ENCODE measurements at regions not wholly inside any gene's neighbourhood (a gene's known extent, or its start where the extent isn't known, plus 50 kb on each side); places are given as distances from the start of the nearest gene placed in this dataset.

DNA sequence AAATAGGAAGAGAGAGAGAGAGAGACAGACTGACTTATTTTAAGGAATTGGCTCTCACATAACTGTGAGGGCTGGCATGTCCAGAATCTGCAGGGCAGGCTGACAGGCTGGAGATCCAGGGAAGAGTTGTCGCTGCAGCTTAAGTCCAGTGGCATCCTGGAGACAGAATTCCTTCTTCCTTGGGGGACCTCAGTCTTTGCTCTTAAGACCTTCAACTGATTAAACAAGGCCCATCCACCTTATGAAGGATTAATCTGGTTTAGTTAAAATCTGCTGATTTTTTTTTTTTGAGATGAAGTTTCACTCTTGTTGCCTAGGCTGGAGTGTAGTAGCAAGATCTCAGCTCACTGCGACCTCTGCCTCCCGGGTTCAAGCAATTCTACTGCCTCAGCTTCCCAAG, 128.0 kb upstream of the ALDH1A3 start:
- TF ChIP-seq SIN3A (IDR thresholded peaks at IDR 0.05; ENCODE audit: borderline replicate concordance, insufficient read depth, low read length), result no peak
- TF ChIP-seq, protein P1, sequence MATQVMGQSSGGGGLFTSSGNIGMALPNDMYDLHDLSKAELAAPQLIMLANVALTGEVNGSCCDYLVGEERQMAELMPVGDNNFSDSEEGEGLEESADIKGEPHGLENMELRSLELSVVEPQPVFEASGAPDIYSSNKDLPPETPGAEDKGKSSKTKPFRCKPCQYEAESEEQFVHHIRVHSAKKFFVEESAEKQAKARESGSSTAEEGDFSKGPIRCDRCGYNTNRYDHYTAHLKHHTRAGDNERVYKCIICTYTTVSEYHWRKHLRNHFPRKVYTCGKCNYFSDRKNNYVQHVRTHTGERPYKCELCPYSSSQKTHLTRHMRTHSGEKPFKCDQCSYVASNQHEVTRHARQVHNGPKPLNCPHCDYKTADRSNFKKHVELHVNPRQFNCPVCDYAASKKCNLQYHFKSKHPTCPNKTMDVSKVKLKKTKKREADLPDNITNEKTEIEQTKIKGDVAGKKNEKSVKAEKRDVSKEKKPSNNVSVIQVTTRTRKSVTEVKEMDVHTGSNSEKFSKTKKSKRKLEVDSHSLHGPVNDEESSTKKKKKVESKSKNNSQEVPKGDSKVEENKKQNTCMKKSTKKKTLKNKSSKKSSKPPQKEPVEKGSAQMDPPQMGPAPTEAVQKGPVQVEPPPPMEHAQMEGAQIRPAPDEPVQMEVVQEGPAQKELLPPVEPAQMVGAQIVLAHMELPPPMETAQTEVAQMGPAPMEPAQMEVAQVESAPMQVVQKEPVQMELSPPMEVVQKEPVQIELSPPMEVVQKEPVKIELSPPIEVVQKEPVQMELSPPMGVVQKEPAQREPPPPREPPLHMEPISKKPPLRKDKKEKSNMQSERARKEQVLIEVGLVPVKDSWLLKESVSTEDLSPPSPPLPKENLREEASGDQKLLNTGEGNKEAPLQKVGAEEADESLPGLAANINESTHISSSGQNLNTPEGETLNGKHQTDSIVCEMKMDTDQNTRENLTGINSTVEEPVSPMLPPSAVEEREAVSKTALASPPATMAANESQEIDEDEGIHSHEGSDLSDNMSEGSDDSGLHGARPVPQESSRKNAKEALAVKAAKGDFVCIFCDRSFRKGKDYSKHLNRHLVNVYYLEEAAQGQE (IDR thresholded peaks at IDR 0.05; ENCODE audit: insufficient read depth in 1 of 2, low read depth in 2 of 2, low read length in 2 of 2), result no peak

DNA sequence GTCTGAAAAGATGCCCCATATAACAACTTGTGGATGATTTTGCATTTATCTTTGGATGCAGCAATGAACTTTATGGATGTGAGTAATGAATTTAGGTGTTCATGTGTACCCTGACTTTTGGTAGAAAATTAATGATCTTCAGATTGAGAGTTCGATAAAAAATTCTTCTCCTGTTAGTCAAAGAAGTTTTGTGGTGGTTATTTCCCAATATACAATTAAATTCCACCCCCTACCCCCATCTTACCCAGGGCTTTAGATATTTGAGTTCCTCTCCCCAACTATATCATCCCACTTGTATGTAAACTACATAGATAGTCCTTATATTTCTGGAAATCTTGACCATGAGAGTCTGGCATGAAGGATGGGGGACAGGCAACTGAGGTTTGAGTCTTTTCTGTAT, 126.1 kb upstream of the ALDH1A3 start:
- no peak for TF ChIP-seq TAF1 (IDR thresholded peaks at IDR 0.05; ENCODE audit: borderline replicate concordance, insufficient read depth, low read length)
- no peak for TF ChIP-seq SIN3A (IDR thresholded peaks at IDR 0.05; ENCODE audit: borderline replicate concordance, insufficient read depth, low read length)
- TF ChIP-seq FOXP2 (optimal IDR thresholded peaks at IDR 0.05; ENCODE audit: borderline replicate concordance, extremely low read depth, extremely low read length, insufficient read depth), result no peak
- no peak for TF ChIP-seq POLR2AphosphoS5 (IDR thresholded peaks at IDR 0.05; ENCODE audit: low read depth, low read length)
- TF ChIP-seq, protein P1 (IDR thresholded peaks at IDR 0.05; ENCODE audit: insufficient read depth in 1 of 2, low read depth in 2 of 2, low read length in 2 of 2), result no peak

DNA sequence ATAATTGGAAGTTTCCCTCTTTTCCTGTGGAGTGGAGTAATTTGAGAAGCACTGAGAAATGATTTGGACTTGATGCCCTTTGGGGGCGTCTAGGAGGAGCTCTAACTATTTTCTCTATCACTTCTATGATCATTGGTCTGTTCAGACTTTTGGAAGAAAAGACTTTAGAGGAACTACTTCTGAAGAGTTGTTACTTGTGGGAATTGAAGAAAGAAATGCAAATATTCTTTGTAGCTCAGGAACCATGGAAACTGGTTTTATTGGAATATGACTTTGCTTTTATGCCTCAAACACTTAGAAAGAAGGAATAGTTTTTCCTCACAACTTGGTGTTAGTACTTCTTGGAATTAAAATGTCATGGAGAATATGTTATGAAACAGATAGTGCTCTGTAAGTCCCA, 122.0 kb upstream of the ALDH1A3 start:
- TF ChIP-seq POLR2AphosphoS5 (IDR thresholded peaks at IDR 0.05; ENCODE audit: low read depth, low read length) (no peak), FOXP2 (optimal IDR thresholded peaks at IDR 0.05; ENCODE audit: borderline replicate concordance, extremely low read depth, extremely low read length, insufficient read depth) (no peak), TAF1 (IDR thresholded peaks at IDR 0.05; ENCODE audit: borderline replicate concordance, insufficient read depth, low read length) (no peak), SIN3A (IDR thresholded peaks at IDR 0.05; ENCODE audit: borderline replicate concordance, insufficient read depth, low read length) (no peak)
- TF ChIP-seq, protein P1 (IDR thresholded peaks at IDR 0.05; ENCODE audit: insufficient read depth in 1 of 2, low read depth in 2 of 2, low read length in 2 of 2), result no peak

DNA sequence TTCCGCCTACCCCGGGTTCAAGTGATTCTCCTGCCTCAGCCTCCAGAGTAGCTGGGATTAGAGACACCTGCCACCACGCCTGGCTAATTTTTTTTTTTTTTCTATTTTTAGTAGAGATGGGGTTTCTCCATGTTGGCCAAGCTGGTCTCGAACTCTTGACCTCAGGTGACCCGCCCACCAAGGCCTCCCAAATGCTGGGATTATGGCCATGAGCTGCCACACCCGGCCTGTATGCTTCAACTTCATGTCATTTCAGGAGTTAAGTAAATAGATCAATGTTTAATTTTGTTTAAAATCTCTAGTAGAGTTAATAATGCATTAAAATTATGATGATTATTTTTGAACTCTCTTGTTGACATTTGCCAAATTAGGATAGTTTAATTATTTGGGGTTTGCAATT, 121.1 kb upstream of the ALDH1A3 start:
- TF ChIP-seq POLR2AphosphoS5 (IDR thresholded peaks at IDR 0.05; ENCODE audit: low read depth, low read length), result no peak
- TF ChIP-seq, protein P1 (IDR thresholded peaks at IDR 0.05; ENCODE audit: insufficient read depth in 1 of 2, low read depth in 2 of 2, low read length in 2 of 2), result no peak
- TF ChIP-seq TAF1 (IDR thresholded peaks at IDR 0.05; ENCODE audit: borderline replicate concordance, insufficient read depth, low read length), result no peak
- no peak for TF ChIP-seq SIN3A (IDR thresholded peaks at IDR 0.05; ENCODE audit: borderline replicate concordance, insufficient read depth, low read length)
- TF ChIP-seq FOXP2 (optimal IDR thresholded peaks at IDR 0.05; ENCODE audit: borderline replicate concordance, extremely low read depth, extremely low read length, insufficient read depth), result no peak

DNA sequence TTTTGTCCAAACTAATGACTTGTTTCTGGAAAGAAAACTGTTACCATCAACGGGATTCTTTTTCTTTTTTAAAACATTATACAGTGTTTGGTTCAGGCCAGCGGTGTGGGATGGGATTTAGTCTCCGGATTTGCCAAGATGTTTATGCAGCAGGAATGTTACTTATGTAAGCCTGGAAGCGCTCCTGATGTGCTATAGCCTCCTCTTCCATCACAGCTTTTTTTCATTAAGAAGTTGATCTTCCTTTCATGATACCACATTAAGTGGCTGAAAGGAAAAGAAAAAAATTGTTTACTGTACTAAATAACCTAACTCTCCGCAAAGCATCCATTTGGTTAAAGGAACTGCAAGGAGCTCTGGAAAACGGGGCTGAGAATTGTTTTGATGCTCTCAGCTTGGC, 120.5 kb upstream of the ALDH1A3 start:
- TF ChIP-seq, protein P1 (IDR thresholded peaks at IDR 0.05; ENCODE audit: insufficient read depth in 1 of 2, low read depth in 2 of 2, low read length in 2 of 2), result no peak
- TF ChIP-seq POLR2AphosphoS5 (IDR thresholded peaks at IDR 0.05; ENCODE audit: low read depth, low read length) (no peak), SIN3A (IDR thresholded peaks at IDR 0.05; ENCODE audit: borderline replicate concordance, insufficient read depth, low read length) (no peak), TAF1 (IDR thresholded peaks at IDR 0.05; ENCODE audit: borderline replicate concordance, insufficient read depth, low read length) (no peak), FOXP2 (optimal IDR thresholded peaks at IDR 0.05; ENCODE audit: borderline replicate concordance, extremely low read depth, extremely low read length, insufficient read depth) (no peak)
